SU-DHL-6 (cell line): ENCODE measurements at regions not wholly inside any gene's neighbourhood (a gene's known extent, or its start where the extent isn't known, plus 50 kb on each side); places are given as distances from the start of the nearest gene placed in this dataset.

Experiments
- H2AFZ ChIP-seq: fragments of 200-600 bp; sonication (generic); 2 replicates; pipeline ENCODE4 v1.6.1; 2014; ENCODE audit warnings: low read depth, mild to moderate bottlenecking, moderate library complexity, mixed read lengths, antibody characterized with exemption, low read length; ENCODE audit not compliant: severe bottlenecking
- H3F3A ChIP-seq: fragments of 200-600 bp; shearing (Covaris generic); 2 replicates; pipeline ENCODE4 v1.6.0; 2016; ENCODE audit warnings: antibody characterized with exemption, mild to moderate bottlenecking; ENCODE audit not compliant: insufficient read depth
- H3K27ac ChIP-seq: fragments of 200-600 bp; sonication (generic); 2 replicates; pipeline ENCODE4 v1.5.1; 2016; ENCODE audit warnings: low read depth, mild to moderate bottlenecking, low read length, moderate library complexity, mixed read lengths
- H3K27me3 ChIP-seq: fragments of 200-600 bp; sonication (generic), shearing (Covaris generic); 2 replicates; pipeline ENCODE4 v1.6.0; 2014; ENCODE audit warnings: mild to moderate bottlenecking, low read length
- H3K36me3 ChIP-seq: fragments of 200-600 bp; sonication (generic); 2 replicates; pipeline ENCODE4 v1.6.1; 2014; ENCODE audit warnings: mild to moderate bottlenecking, low read length, mixed read lengths
- H3K4me2 ChIP-seq: fragments of 300-600, 200-600 bp; shearing (Covaris generic), sonication (generic); 2 replicates; pipeline ENCODE4 v1.6.0; 2014; ENCODE audit warnings: low read length, low read depth, mild to moderate bottlenecking; ENCODE audit not compliant: poor library complexity, severe bottlenecking
- H3K4me3 ChIP-seq: fragments of 200-600 bp; sonication (generic); 2 replicates; pipeline ENCODE4 v1.5.1; 2014; ENCODE audit warnings: antibody characterized with exemption, low read length, mild to moderate bottlenecking, mixed read lengths; ENCODE audit not compliant: insufficient read depth, poor library complexity, severe bottlenecking
- H3K79me2 ChIP-seq: fragments of 200-600 bp; sonication (generic); 2 replicates; pipeline ENCODE4 v1.6.1; 2014; ENCODE audit warnings: mild to moderate bottlenecking, low read length, moderate library complexity; ENCODE audit not compliant: insufficient read depth
- H3K9ac ChIP-seq: fragments of 200-600 bp; sonication (generic); 2 replicates; pipeline ENCODE4 v1.7.0; 2014; ENCODE audit warnings: mild to moderate bottlenecking, low read length
- H3K9me2 ChIP-seq: fragments of 200-600 bp; sonication (generic); replicated peaks from 2 replicates; pipeline ENCODE4 v1.6.1; 2014; ENCODE audit warnings: low read length; ENCODE audit not compliant: insufficient read depth
- H3K9me3 ChIP-seq: fragments of 200-600 bp; sonication (generic); 2 replicates; pipeline ENCODE4 v1.6.1; 2014; ENCODE audit warnings: low read length, mixed read lengths; ENCODE audit not compliant: insufficient read depth
- H4K20me1 ChIP-seq: fragments of 200-600 bp; sonication (generic); 2 replicates; pipeline ENCODE4 v1.6.1; 2014; ENCODE audit warnings: low read depth, mild to moderate bottlenecking, antibody characterized with exemption, low read length, moderate library complexity, mixed read lengths
- EZH2phosphoT487 ChIP-seq: fragments of 200-600 bp; sonication (generic), shearing (Covaris generic); conservative IDR thresholded peaks from 2 replicates; pipeline ENCODE4 v1.6.1; 2018; ENCODE audit warnings: mild to moderate bottlenecking, antibody characterized with exemption, low read length, moderate library complexity, mixed read lengths
- TF ChIP-seq, protein P1 (sequence below): fragments of 200-600 bp; sonication (generic); IDR thresholded peaks from one replicate; pipeline ENCODE4 v1.5.1; 2017; ENCODE audit warnings: antibody characterized with exemption, mild to moderate bottlenecking, low read length, moderate library complexity; ENCODE audit not compliant: insufficient read depth, poor library complexity, severe bottlenecking

DNA sequence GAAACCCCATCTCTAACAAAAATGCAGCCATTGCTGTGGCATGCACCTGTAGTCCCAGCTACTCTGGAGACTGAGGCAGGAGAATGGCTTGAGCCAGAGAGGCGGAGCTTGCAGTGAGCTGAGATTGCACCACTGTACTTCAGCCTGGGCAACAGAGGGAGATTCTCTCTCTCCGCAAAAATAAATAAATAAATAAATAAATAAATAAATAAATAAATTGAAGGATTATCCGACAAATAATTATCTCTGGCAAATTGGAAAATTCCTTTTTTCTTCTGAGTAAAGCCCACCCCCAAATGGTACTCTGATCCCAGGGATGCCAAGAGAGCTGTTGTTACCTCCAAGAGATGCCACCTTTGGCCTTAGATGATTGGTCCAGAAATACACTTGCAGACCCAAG, 137.9 kb downstream of the SUDS3 start:
- no peak overlapping the region for H3K9ac ChIP-seq
- no peaks in the 10 kb centered on the region for H3F3A ChIP-seq
- H3K4me2 ChIP-seq: no peak overlapping the region
- H3K9me3 ChIP-seq: no peaks in the 10 kb centered on the region
- no peaks in the 10 kb centered on the region for H3K79me2 ChIP-seq
- no peaks in the 10 kb centered on the region for H3K27me3 ChIP-seq
- TF ChIP-seq, protein P1, sequence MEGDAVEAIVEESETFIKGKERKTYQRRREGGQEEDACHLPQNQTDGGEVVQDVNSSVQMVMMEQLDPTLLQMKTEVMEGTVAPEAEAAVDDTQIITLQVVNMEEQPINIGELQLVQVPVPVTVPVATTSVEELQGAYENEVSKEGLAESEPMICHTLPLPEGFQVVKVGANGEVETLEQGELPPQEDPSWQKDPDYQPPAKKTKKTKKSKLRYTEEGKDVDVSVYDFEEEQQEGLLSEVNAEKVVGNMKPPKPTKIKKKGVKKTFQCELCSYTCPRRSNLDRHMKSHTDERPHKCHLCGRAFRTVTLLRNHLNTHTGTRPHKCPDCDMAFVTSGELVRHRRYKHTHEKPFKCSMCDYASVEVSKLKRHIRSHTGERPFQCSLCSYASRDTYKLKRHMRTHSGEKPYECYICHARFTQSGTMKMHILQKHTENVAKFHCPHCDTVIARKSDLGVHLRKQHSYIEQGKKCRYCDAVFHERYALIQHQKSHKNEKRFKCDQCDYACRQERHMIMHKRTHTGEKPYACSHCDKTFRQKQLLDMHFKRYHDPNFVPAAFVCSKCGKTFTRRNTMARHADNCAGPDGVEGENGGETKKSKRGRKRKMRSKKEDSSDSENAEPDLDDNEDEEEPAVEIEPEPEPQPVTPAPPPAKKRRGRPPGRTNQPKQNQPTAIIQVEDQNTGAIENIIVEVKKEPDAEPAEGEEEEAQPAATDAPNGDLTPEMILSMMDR: no peak
- no peak for TF ChIP-seq EZH2phosphoT487
- no peak overlapping the region for H3K4me3 ChIP-seq
- no peak overlapping the region for H3K27ac ChIP-seq
- no peaks in the 10 kb centered on the region for H4K20me1 ChIP-seq
- no peak overlapping the region for H2AFZ ChIP-seq
- no peaks in the 10 kb centered on the region for H3K9me2 ChIP-seq
- no peaks in the 10 kb centered on the region for H3K36me3 ChIP-seq

DNA sequence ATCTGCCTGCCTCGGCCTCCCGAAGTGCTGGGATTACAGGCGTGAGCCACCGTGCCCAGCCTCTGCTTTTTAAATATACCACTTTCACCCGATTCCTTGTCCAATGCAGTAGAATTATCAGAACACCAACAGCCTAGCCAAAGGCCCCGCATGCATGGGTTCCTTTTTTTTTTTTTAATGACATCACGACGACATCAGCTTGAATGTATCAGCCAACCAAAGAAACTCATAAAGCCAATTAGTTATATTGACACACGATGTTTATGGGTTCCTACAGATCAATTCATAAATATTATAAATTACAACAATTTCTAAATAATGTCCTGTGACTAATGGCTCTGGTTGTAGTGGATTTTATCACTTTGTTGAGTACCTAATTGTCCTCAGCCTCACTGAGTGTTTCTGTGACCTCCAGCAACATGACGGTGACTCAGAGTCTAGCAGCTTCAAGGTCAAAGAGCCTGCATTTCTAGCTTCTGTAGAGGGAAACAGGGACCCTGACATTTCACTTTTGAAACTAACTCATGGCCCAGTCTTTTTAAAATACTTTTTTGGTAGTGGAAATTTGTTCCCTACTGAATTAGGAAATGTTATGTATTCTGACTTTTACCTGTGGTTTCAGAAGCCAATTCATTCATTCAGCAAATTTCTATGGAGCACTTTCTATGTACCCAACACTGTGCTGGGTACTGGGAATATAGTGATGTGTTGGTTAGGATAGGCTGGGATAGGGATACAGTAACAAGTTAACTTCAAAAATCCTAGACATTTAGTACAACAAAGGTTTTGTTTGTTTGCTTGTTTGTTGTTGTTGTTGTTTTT, 144.1 kb downstream of the SUDS3 start:
- Histone ChIP-seq H3K79me2 (no peaks in the 10 kb centered on the region), H3F3A (no peaks in the 10 kb centered on the region), H4K20me1 (no peaks in the 10 kb centered on the region), H3K27ac (no peak overlapping the region), H3K36me3 (no peaks in the 10 kb centered on the region), H3K9me3 (no peaks in the 10 kb centered on the region), H3K4me3 (no peak overlapping the region), H3K4me2 (no peak overlapping the region), H2AFZ (no peak overlapping the region), H3K27me3 (no peaks in the 10 kb centered on the region), H3K9ac (no peak overlapping the region), H3K9me2 (no peaks in the 10 kb centered on the region)
- TF ChIP-seq, protein P1: no peak
- TF ChIP-seq EZH2phosphoT487: no peak

DNA sequence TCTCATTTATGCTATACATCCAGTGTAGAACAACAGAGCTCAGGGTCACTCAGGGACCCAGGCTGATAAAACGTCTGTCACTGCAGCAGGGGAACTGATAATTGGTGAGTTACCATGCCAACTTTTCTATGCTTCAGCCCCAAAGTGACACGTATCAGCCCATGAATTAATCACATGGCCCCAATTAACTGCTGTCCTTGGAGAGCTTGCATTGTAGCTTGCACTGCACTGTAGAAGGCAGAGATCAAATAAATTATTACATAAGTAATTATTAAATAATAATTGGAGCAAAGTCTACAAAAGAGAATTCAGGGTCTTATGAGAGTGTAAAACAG, 144.6 kb downstream of the SUDS3 start:
- TF ChIP-seq EZH2phosphoT487: no peak
- TF ChIP-seq, protein P1: no peak
- H2AFZ ChIP-seq: no peak overlapping the region

More for the DNA sequence above, 144.6 kb downstream of the SUDS3 start:
- no peak overlapping the region for H3K4me2 ChIP-seq
- no peaks in the 10 kb centered on the region for H3K79me2 ChIP-seq
- H4K20me1 ChIP-seq: no peaks in the 10 kb centered on the region
- no peaks in the 10 kb centered on the region for H3K9me3 ChIP-seq
- no peak overlapping the region for H3K9ac ChIP-seq
- no peak overlapping the region for H3K27ac ChIP-seq
- H3K4me3 ChIP-seq: no peak overlapping the region
- H3K9me2 ChIP-seq: no peaks in the 10 kb centered on the region
- H3F3A ChIP-seq: no peaks in the 10 kb centered on the region
- H3K27me3 ChIP-seq: no peaks in the 10 kb centered on the region
- no peaks in the 10 kb centered on the region for H3K36me3 ChIP-seq
